Cardiac muscle cell (in vitro differentiated cells and primary cell): ENCODE measurements at regions not wholly inside any gene's neighbourhood (a gene's known extent, or its start where the extent isn't known, plus 50 kb on each side); places are given as distances from the start of the nearest gene placed in this dataset.
A peak's percentile ranks its signal among the peaks of the same experiment; 100 is the strongest.

ENCODE experiments used
- DNase-seq, 2 donors: peaks; one replicate each; pipeline versions ENCODE4 v3.0.0 to v3.0.0-alpha.2; 2010 to 2017; ENCODE audit warnings: low read depth in 1 of 2, low spot score in 1 of 2
- H3K27ac ChIP-seq: fragments of 200-600 bp; sonication (generic); 2 replicates; pipeline ENCODE4 v1.5.1; 2016
- H3K27me3 ChIP-seq: fragments of 200-600 bp; sonication (generic); 2 replicates; pipeline ENCODE4 v1.6.0; 2016; ENCODE audit warnings: control low read depth
- H3K36me3 ChIP-seq: fragments of 200-600 bp; sonication (generic); 2 replicates; pipeline ENCODE4 v1.5.1; 2016; ENCODE audit warnings: control low read depth
- H3K4me1 ChIP-seq: fragments of 200-600 bp; sonication (generic); 2 replicates; pipeline ENCODE4 v1.8.1; 2017; ENCODE audit warnings: low read depth, mild to moderate bottlenecking, mixed run types
- H3K4me3 ChIP-seq: fragments of 200-600 bp; sonication (generic); 2 replicates; pipeline ENCODE4 v1.5.1; 2016; ENCODE audit warnings: mild to moderate bottlenecking
- H3K9me3 ChIP-seq: fragments of 200-600 bp; sonication (generic); 2 replicates; pipeline ENCODE4 v1.5.1; 2017; ENCODE audit warnings: low read depth, mild to moderate bottlenecking, control low read depth
- TF ChIP-seq, protein P1 (sequence below): IDR thresholded peaks from 2 replicates; pipeline ENCODE4 v1.5.1; 2012; ENCODE audit warnings: low read depth, mild to moderate bottlenecking, low read length

DNA sequence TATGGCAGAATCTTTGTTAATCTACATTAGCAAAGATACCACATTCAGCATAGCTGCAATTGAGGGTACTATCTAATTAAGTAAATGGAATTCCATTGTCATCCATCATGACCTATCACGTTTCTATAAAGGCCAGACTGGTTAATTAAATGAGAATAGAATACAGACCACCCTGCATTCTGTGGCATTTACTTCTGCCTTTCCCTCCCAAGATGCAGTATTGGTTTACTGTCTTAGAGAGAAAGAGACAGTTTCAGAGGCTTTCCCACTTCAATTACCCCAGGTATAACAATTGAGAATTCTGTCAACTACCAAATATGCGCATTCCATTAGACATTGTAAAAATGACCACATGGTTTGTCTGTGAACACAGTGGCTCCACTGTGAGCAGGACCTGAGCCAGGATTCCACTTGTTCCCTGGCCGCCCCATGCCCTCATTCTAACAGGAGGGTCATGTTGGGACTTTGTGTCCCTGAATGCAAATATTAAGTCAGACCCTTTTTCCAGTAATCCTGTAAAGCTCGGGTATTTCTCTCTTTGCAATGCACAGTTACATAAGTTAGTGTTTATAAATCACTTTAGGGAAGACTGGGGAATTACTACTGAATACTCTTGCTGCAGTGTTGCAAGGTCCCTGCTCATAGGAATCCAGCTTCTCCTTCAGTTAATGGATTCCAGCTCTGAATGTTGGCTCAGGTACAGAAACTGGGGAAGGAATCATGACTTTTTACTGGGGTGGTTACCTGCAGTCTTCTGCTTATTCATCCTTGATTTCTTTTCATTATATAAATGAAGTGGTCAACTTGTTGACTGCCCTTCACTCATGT, 261.0 kb downstream of the PDGFC start:
- H3K27me3 ChIP-seq = no peaks in the 10 kb centered on the region
- TF ChIP-seq, protein P1, sequence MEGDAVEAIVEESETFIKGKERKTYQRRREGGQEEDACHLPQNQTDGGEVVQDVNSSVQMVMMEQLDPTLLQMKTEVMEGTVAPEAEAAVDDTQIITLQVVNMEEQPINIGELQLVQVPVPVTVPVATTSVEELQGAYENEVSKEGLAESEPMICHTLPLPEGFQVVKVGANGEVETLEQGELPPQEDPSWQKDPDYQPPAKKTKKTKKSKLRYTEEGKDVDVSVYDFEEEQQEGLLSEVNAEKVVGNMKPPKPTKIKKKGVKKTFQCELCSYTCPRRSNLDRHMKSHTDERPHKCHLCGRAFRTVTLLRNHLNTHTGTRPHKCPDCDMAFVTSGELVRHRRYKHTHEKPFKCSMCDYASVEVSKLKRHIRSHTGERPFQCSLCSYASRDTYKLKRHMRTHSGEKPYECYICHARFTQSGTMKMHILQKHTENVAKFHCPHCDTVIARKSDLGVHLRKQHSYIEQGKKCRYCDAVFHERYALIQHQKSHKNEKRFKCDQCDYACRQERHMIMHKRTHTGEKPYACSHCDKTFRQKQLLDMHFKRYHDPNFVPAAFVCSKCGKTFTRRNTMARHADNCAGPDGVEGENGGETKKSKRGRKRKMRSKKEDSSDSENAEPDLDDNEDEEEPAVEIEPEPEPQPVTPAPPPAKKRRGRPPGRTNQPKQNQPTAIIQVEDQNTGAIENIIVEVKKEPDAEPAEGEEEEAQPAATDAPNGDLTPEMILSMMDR = no peak
- no peaks in the 10 kb centered on the region for H3K4me1 ChIP-seq
- no peak overlapping the region for H3K4me3 ChIP-seq
- no peak for DNase-seq
- H3K9me3 ChIP-seq = no peaks in the 10 kb centered on the region
- no peaks in the 10 kb centered on the region for H3K36me3 ChIP-seq
- no peak overlapping the region for H3K27ac ChIP-seq

DNA sequence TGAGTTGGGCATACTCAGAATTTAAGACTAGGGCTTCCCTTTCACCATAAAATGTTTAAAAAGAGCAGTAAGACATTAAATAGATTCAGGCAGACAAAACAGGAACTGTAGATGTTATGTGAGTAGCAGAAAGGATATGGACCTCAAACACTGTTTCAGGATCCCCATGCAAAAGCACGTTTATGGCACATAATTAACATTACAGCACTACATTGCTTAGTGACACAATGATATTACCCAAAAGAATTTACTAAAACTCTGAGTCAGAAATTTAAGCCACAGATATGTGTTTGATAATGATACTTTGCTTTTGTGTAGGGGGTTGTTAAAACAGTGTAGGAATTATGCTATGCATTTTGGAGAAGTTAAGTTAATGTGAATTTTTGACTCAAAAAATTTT, 266.3 kb downstream of the PDGFC start:
- Histone ChIP-seq H3K36me3 (no peaks in the 10 kb centered on the region), H3K9me3 (no peaks in the 10 kb centered on the region), H3K27ac (no peak overlapping the region), H3K27me3 (no peaks in the 10 kb centered on the region), H3K4me1 (no peaks in the 10 kb centered on the region), H3K4me3 (no peak overlapping the region)
- peak in 1 of 2 donors; percentile 15 for DNase-seq
- TF ChIP-seq, protein P1 = no peak

DNA sequence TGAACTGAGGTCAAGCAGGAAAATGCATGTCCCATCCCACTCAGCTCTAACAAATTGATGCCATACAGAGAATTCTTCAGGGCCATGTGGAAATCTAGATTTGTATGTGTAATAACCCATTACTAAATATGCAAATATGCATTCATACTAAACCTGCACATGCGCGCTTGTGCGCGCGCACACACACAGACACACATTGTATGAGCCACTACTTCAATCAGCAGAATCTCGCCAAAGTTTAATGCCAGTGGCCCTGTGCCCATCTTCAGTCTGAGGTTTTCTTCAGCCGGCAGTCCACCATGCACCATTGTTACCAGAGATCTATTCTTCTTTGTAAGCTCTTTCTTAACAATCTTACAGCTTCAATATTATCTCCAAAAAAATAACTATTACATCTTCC, 276.4 kb downstream of the PDGFC start:
- no peak for DNase-seq
- no peak overlapping the region for H3K27ac ChIP-seq
- no peaks in the 10 kb centered on the region for H3K27me3 ChIP-seq
- no peaks in the 10 kb centered on the region for H3K9me3 ChIP-seq
- H3K4me3 ChIP-seq = no peak overlapping the region
- no peaks in the 10 kb centered on the region for H3K36me3 ChIP-seq
- H3K4me1 ChIP-seq = no peaks in the 10 kb centered on the region
- TF ChIP-seq, protein P1 = no peak

DNA sequence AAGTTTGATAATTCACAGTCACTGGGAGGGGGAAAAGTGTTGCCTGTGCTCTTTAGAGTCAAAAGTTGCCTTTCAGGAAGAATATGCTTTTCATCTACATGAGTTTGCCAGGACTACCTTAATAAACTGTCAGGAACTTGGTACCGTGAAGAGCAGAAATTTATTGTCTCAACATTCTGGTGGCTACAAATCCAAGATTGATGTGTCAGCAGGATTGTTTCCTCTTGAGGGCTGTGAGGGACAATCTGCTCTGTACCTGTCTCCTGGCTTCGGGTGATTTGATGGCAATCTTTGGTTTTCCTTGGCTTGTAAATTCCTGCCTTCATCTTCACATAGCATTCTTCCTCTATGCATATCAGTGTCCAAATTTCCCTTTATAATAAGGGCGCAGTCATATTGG, 277.2 kb downstream of the PDGFC start:
- H3K27me3 ChIP-seq = no peaks in the 10 kb centered on the region
- DNase-seq = no peak
- H3K9me3 ChIP-seq = no peaks in the 10 kb centered on the region
- no peaks in the 10 kb centered on the region for H3K36me3 ChIP-seq
- TF ChIP-seq, protein P1 = no peak
- H3K4me3 ChIP-seq = no peak overlapping the region
- no peak overlapping the region for H3K27ac ChIP-seq
- H3K4me1 ChIP-seq = no peaks in the 10 kb centered on the region

DNA sequence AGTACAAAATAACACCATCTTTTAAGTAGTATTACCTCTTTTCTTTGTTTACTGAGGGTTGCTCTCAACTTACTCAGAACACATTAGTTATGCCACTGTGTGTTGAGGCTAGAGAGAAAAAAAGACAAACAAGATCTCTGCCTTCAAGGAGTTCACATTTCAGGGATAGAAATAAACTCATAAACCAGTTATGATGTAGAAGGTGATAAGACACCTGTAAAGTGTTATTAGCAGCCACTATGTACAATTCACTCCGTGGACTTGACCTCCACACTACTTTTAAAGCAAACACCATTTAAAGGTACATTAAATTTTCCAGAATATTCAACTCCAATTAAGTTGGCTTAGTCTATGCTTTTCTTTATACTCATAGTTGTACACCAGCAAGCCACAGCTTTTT, 278.0 kb downstream of the PDGFC start:
- Histone ChIP-seq H3K27me3 (no peaks in the 10 kb centered on the region), H3K4me3 (no peak overlapping the region), H3K4me1 (no peaks in the 10 kb centered on the region), H3K27ac (no peak overlapping the region), H3K36me3 (no peaks in the 10 kb centered on the region), H3K9me3 (no peaks in the 10 kb centered on the region)
- DNase-seq = no peak
- TF ChIP-seq, protein P1 = no peak
